B cell (primary cell): ENCODE measurements at regions not wholly inside any gene's neighbourhood (a gene's known extent, or its start where the extent isn't known, plus 50 kb on each side); places are given as distances from the start of the nearest gene placed in this dataset.

Experiments used
- CTCF ChIP-seq: fragments of 200-600 bp; IDR thresholded peaks from one replicate; pipeline ENCODE4 v1.8.0; 2022; ENCODE audit warnings: antibody characterized with exemption, mild to moderate bottlenecking
- EZH2 ChIP-seq: IDR thresholded peaks from 2 replicates; pipeline ENCODE4 v1.6.1; 2012; ENCODE audit warnings: borderline replicate concordance, low read depth, mild to moderate bottlenecking, moderate library complexity, low read length; ENCODE audit not compliant: insufficient read depth, poor library complexity, severe bottlenecking

- TF ChIP-seq CTCF (no peak), EZH2 (no peak)
Observed at GRCh38 chr3:113117511-113118234, 93.7 kb upstream of the BOC start.
